GM23338 (cell line): ENCODE measurements at regions not wholly inside any gene's neighbourhood (a gene's known extent, or its start where the extent isn't known, plus 50 kb on each side); places are given as distances from the start of the nearest gene placed in this dataset.

ENCODE experiments used
- ATAC-seq: fragments of 200-7000 bp; cut with Tn5 transposase; 3 replicates; pipeline ENCODE4 v1.9.1; 2020
- DNase-seq: peaks from one replicate; pipeline ENCODE4 v3.0.0-alpha.2; 2015; ENCODE audit warnings: low spot score
- H2AFZ ChIP-seq: fragments of 200-600 bp; sonication (generic); 2 replicates; pipeline ENCODE4 v1.8.0; 2016; ENCODE audit warnings: antibody characterized with exemption, mild to moderate bottlenecking, moderate library complexity
- H3F3A ChIP-seq: fragments of 200-600 bp; sonication (generic); replicated peaks from 2 replicates; pipeline ENCODE4 v1.8.0; 2017; ENCODE audit warnings: antibody characterized with exemption, mixed run types, low read depth
- H3K27ac ChIP-seq: fragments of 200-600 bp; sonication (generic); 2 replicates; pipeline ENCODE4 v1.6.1; 2016; ENCODE audit warnings: low read depth
- H3K27me3 ChIP-seq: fragments of 200-600 bp; sonication (generic); 2 replicates; pipeline ENCODE4 v1.8.0; 2016; ENCODE audit warnings: mild to moderate bottlenecking, mixed run types, moderate library complexity; ENCODE audit not compliant: insufficient read depth
- H3K36me3 ChIP-seq: fragments of 200-600 bp; sonication (generic); 2 replicates; pipeline ENCODE4 v1.8.0; 2016; ENCODE audit warnings: mild to moderate bottlenecking; ENCODE audit not compliant: insufficient read depth
- H3K4me1 ChIP-seq: fragments of 200-600 bp; sonication (generic); 2 replicates; pipeline ENCODE4 v1.8.0; 2016; ENCODE audit warnings: mild to moderate bottlenecking, moderate library complexity; ENCODE audit not compliant: insufficient read depth
- H3K4me2 ChIP-seq: fragments of 200-600 bp; sonication (generic); 2 replicates; pipeline ENCODE4 v1.7.1; 2017; ENCODE audit warnings: mixed run types
- H3K4me3 ChIP-seq: fragments of 200-600 bp; sonication (generic); 2 replicates; pipeline ENCODE4 v1.6.1; 2016; ENCODE audit warnings: mixed run types
- H3K79me2 ChIP-seq: fragments of 200-600 bp; sonication (generic); replicated peaks from 2 replicates; pipeline ENCODE4 v1.8.0; 2017; ENCODE audit warnings: mild to moderate bottlenecking; ENCODE audit not compliant: insufficient read depth
- H3K9me2 ChIP-seq: fragments of 200-600 bp; sonication (generic); 2 replicates; pipeline ENCODE4 v1.8.0; 2017; ENCODE audit not compliant: insufficient read depth
- H4K20me1 ChIP-seq: fragments of 200-600 bp; sonication (generic); replicated peaks from 2 replicates; pipeline ENCODE4 v1.8.0; 2017; ENCODE audit warnings: mild to moderate bottlenecking; ENCODE audit not compliant: insufficient read depth
- H3K27ac Mint-ChIP-seq: 2 replicates; pipeline ENCODE4 v1.8.0; 2020; ENCODE audit warnings: inconsistent platforms, mild to moderate bottlenecking, moderate library complexity, mixed read lengths
- H3K27me3 Mint-ChIP-seq: 3 replicates; pipeline ENCODE4 v1.8.0; 2022; ENCODE audit warnings: low read depth, mild to moderate bottlenecking, moderate library complexity, mixed read lengths, inconsistent platforms; ENCODE audit not compliant: insufficient read depth, poor library complexity
- H3K36me3 Mint-ChIP-seq: 3 replicates; pipeline ENCODE4 v1.8.0; 2021; ENCODE audit warnings: low read depth, mild to moderate bottlenecking, inconsistent platforms, moderate library complexity, mixed read lengths
- H3K4me1 Mint-ChIP-seq: 3 replicates; pipeline ENCODE4 v1.8.0; 2020; ENCODE audit warnings: mild to moderate bottlenecking, inconsistent platforms, mixed read lengths
- H3K4me3 Mint-ChIP-seq: 3 replicates; pipeline ENCODE4 v1.8.0; 2021; ENCODE audit warnings: moderate library complexity, mild to moderate bottlenecking, inconsistent platforms, mixed read lengths
- H3K9me3 Mint-ChIP-seq: 3 replicates; pipeline ENCODE4 v1.8.0; 2020; ENCODE audit warnings: moderate library complexity, mild to moderate bottlenecking, inconsistent platforms, mixed read lengths
- ETS1 ChIP-seq: IDR thresholded peaks from 2 replicates; pipeline ENCODE4 v1.6.1; 2016; ENCODE audit warnings: antibody characterized with exemption
- NANOG ChIP-seq: IDR thresholded peaks from 2 replicates; pipeline ENCODE4 v1.6.1; 2016; ENCODE audit warnings: antibody characterized with exemption, borderline replicate concordance
- REST ChIP-seq: IDR thresholded peaks from one replicate; pipeline ENCODE4 v1.6.1; 2018; ENCODE audit warnings: antibody characterized with exemption; ENCODE audit not compliant: unreplicated experiment
- TF ChIP-seq, protein P1 (sequence below): fragments of 250-450 bp; sonication (Bioruptor Pico); IDR thresholded peaks from 2 replicates; pipeline ENCODE4 v1.5.0; 2020; ENCODE audit warnings: mild to moderate bottlenecking, moderate library complexity

DNA sequence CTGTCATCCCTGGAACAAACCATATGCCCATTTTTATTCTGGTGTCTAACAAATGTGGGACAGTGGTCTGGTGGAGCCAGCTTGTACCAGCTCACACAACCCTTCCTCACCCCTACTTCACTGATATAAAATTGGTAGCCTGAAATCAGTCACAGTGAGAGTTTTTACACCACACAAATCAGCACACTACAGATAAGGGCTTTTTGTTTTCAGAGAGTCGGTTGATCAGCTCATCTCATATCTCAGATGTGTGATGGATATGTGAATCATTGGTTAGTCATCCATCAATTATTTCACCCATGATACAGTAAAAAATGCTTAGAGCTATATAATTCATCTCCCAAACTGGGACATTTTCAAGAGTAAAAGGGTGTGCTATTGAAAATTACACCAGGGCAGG, 529.2 kb downstream of the EBF1 start:
- Histone ChIP-seq H3K27me3 (no peaks in the 10 kb centered on the region), H3K27ac (no peak overlapping the region), H4K20me1 (no peaks in the 10 kb centered on the region), H3K4me3 (no peak overlapping the region), H3K4me2 (no peak overlapping the region), H3K79me2 (no peaks in the 10 kb centered on the region), H3K4me1 (no peaks in the 10 kb centered on the region; the same call in 1 of the 2 replicates), H3K36me3 (no peaks in the 10 kb centered on the region), H3K9me2 (peaks cover 19% of the 10 kb centered on the region), H3F3A (no peaks in the 10 kb centered on the region), H2AFZ (no peak overlapping the region)
- ATAC-seq, result no peak
- no peak for DNase-seq
- no peaks in the 10 kb centered on the region for H3K27me3 Mint-ChIP-seq
- H3K36me3 Mint-ChIP-seq, result no peaks in the 10 kb centered on the region
- H3K4me3 Mint-ChIP-seq, result no peak overlapping the region
- TF ChIP-seq ETS1 (no peak), REST (no peak), NANOG (no peak)
- TF ChIP-seq, protein P1, sequence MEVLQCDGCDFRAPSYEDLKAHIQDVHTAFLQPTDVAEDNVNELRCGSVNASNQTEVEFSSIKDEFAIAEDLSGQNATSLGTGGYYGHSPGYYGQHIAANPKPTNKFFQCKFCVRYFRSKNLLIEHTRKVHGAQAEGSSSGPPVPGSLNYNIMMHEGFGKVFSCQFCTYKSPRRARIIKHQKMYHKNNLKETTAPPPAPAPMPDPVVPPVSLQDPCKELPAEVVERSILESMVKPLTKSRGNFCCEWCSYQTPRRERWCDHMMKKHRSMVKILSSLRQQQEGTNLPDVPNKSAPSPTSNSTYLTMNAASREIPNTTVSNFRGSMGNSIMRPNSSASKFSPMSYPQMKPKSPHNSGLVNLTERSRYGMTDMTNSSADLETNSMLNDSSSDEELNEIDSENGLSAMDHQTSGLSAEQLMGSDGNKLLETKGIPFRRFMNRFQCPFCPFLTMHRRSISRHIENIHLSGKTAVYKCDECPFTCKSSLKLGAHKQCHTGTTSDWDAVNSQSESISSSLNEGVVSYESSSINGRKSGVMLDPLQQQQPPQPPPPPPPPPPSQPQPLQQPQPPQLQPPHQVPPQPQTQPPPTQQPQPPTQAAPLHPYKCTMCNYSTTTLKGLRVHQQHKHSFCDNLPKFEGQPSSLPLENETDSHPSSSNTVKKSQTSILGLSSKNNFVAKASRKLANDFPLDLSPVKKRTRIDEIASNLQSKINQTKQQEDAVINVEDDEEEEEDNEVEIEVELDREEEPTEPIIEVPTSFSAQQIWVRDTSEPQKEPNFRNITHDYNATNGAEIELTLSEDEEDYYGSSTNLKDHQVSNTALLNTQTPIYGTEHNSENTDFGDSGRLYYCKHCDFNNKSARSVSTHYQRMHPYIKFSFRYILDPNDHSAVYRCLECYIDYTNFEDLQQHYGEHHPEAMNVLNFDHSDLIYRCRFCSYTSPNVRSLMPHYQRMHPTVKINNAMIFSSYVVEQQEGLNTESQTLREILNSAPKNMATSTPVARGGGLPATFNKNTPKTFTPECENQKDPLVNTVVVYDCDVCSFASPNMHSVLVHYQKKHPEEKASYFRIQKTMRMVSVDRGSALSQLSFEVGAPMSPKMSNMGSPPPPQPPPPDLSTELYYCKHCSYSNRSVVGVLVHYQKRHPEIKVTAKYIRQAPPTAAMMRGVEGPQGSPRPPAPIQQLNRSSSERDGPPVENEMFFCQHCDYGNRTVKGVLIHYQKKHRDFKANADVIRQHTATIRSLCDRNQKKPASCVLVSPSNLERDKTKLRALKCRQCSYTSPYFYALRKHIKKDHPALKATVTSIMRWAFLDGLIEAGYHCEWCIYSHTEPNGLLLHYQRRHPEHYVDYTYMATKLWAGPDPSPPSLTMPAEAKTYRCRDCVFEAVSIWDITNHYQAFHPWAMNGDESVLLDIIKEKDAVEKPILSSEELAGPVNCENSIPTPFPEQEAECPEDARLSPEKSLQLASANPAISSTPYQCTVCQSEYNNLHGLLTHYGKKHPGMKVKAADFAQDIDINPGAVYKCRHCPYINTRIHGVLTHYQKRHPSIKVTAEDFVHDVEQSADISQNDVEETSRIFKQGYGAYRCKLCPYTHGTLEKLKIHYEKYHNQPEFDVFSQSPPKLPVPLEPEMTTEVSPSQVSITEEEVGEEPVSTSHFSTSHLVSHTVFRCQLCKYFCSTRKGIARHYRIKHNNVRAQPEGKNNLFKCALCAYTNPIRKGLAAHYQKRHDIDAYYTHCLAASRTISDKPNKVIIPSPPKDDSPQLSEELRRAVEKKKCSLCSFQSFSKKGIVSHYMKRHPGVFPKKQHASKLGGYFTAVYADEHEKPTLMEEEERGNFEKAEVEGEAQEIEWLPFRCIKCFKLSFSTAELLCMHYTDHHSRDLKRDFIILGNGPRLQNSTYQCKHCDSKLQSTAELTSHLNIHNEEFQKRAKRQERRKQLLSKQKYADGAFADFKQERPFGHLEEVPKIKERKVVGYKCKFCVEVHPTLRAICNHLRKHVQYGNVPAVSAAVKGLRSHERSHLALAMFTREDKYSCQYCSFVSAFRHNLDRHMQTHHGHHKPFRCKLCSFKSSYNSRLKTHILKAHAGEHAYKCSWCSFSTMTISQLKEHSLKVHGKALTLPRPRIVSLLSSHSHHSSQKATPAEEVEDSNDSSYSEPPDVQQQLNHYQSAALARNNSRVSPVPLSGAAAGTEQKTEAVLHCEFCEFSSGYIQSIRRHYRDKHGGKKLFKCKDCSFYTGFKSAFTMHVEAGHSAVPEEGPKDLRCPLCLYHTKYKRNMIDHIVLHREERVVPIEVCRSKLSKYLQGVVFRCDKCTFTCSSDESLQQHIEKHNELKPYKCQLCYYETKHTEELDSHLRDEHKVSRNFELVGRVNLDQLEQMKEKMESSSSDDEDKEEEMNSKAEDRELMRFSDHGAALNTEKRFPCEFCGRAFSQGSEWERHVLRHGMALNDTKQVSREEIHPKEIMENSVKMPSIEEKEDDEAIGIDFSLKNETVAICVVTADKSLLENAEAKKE (CRISPR knock-in tag), result no peak
- peaks cover 6% of the 10 kb centered on the region; the same call in 2 of the 3 replicates for H3K4me1 Mint-ChIP-seq
- H3K27ac Mint-ChIP-seq, result no peak overlapping the region
- H3K9me3 Mint-ChIP-seq, result no peaks in the 10 kb centered on the region; the same call in none of the 3 replicates
